HS-27A (cell line): ENCODE measurements at regions not wholly inside any gene's neighbourhood (a gene's known extent, or its start where the extent isn't known, plus 50 kb on each side); places are given as distances from the start of the nearest gene placed in this dataset.
"Not testable (repeated sequence)": the region's sequence is repeated elsewhere in the genome, so short reads cannot be mapped to it uniquely, and the experiment has no call there.

Source experiments
- DNase-seq: peaks from one replicate; pipeline ENCODE4 v3.0.0-alpha.2; 2012; ENCODE audit warnings: low read depth, missing footprints

GRCh38 chr2:15752552-15753232 lies 161.0 kb downstream of the DDX1 start:
- no peak for DNase-seq

- no peak for DNase-seq
These were observed 161.6 kb downstream of the DDX1 start for GRCh38 chr2:15753233-15753798.

GRCh38 chr2:15753811-15754702 lies 162.4 kb downstream of the DDX1 start:
- DNase-seq = no peak

DNA sequence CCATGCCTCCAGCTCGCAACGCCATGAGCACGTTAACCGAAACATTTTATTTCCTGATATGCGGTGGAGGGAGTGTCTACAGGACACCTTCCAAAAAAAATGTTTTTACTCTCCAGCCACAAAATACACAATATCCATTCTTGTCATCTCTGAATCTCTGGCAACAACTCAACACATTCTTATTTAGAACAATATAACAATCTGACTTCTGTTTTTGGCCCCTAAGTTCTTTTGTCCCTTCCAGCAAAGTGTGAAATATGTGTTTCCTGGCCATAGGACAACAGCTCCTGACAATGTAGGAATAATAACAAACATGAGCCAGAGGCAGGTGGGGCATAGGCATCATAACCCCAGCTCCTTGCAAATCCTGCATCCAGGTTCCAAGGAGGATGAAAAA lies 163.0 kb downstream of the DDX1 start:
- DNase-seq = no peak

GRCh38 chr2:15755528-15755927 lies 163.9 kb downstream of the DDX1 start:
- DNase-seq = no peak

GRCh38 chr2:15756011-15756550 lies 164.4 kb downstream of the DDX1 start:
- DNase-seq = no peak

DNA sequence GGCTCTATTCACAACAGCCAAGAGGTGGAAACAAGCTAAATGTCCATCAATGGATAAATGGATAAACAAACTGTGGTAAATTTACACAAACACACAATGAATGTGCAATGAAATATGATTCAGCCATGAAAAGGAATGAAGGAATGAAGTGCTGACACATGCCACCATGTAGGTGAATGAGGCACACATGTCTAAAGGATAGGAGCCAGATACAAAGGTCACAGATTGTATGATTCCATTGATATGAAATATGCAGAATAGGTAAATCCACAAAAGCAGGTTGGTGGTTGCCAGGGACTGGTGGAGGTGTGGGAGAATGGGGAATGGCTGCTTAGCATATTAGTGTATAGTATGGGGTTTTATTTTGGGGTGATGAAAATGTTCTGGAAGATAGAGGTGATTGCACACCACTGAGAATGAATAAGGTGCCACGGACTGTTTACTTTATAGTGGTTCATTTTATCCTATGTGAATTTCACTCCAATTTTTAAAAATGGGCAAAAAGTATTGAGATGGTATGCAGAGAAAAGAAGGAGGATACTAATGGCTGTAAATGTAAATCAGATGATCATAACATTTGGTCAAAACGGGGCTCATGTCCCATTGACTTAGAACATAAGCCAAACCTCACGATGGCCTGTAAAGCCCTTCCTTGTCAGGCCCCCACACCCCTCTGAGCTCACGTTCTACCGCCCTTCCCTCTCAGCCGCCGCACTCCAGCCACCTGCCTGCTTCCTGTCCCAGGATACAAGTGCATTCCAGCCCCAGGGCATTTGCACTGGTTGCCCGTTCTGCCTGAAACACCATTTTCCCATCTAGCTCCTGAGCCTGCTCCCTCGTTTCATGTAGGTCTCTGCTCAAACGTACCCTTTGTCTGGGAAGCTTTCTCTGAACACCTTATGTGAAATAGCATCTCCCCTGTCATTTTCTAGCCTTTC lies 165.5 kb downstream of the DDX1 start:
- DNase-seq = no peak

DNA sequence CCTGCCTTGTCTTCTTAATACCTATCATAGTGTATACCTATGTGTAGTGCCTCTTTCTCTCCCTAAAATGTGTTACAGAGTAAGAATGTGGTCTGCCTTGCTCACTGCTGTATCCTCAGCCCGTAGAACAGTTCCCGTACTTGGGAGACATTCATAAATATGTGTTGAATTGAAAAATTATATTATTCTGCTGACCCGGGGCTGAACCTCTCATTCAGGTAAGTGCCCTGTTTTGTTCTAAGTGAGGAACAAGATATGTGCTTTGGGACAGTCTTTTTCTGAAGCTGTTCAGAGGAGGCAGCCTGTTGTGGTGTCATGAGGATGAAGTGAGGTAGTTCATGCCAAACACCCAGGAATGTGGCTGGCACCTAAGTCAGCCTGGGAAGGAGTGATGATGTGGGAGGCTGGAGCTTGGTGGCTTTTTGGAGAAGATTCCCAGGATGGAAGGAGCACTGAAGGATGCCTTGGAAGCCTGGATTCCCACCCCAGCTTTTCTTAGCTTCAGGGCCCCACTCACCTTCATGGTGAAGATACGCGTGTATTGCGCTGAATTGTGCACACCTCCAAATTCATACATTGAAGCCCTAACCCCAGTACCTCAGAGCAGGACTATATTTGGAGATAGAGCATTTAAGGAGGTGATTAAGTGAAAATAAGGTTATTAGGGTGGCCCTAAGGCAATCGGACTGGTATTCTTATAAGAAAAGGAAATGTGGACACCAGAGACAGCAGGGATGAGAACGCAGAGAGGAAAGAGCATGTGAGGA lies 166.3 kb downstream of the DDX1 start:
- no peak for DNase-seq

DNA sequence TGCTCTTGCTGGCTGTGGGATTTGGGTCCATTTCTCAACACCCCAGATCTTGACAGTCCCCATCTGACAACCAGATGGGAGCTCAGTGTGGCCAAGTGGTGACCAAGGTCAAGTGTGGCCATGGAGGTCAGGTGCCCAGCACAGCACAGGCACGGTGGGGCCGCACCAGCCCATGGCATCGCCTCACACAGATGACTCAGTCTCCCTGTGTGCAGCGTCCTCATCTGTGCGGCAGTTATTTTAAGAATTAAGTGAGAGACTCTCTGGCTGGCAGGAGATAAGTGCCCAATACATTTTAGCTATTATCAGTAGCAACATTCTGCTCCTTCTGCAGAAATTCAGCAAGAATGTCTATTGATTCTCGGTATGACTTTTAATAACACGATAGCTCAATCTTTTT lies 167.2 kb downstream of the DDX1 start:
- DNase-seq = no peak

- no peak for DNase-seq
These were observed 167.7 kb downstream of the DDX1 start for GRCh38 chr2:15759385-15759784.

DNA sequence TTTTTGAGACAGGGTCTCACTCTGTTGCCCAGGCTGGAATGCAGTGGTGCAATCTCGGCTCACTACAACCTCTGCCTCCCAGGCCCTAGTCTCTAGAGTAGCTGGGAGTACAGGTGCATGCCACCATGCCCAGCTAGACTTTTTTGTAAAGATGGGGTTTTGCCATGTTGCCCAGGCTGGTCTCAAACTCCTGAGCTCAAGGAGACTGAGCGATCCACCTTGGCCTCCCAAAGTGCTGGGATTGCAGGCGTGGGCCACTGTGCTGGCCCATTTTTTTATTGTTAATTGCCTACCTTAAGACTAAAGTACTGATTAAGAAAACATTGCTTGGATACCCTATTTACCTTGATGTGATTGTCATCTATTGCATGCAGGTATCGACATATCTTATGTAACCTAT lies 168.1 kb downstream of the DDX1 start:
- DNase-seq = not testable (repeated sequence)

DNA sequence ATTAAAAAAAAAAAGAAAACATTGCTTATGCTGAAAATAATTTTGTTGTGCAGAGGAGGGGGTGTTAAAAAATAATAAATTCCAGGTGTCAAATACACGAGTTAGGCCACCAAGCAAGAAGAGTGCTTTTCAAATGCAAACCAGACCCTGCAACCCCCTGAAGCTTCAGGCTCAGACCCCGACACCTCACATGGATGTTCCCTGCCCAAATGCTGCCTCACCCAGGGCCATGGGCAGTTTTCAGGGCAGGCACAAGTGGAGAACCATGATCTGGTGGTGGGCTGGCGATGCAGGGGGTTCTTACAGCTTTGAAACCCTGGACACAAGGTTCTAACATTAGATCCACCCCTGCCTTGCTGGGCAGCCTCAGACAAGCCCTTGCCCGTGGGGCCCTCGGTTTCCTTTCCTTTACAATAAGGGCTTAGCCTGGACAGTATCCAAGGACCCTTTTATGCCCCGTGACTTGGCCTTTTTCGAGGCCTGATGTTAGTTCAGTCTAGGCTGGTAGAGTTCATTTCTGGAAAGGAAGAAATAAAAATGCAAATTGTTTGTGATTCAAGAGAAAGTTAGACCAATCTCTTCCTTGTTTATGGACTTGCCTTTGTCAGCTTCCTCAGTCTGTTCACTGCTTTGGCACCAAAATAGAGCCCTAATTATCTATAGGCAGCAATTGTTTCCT lies 168.7 kb downstream of the DDX1 start:
- no peak for DNase-seq

DNA sequence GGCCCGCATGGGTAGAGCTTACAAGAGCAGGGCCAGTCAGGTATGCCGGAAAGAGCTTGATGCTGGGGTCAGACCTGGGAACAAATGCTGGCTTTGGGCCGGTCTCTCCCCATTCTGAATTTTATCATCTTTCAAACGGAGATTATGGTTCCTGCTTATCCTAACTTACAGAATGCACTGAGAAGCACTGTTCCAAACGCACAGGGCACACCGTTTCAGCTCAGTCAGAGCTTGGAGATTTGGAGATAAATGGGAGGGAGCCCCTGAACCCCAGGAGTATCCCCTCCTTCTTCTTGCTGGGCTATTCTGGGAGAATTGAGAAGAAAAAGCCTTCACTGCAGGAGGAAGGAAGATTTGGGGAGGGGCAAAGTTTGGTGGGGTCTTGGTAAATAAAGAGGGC lies 169.4 kb downstream of the DDX1 start:
- no peak for DNase-seq

- DNase-seq = no peak
These were observed 170.2 kb downstream of the DDX1 start for GRCh38 chr2:15761910-15762309.

GRCh38 chr2:15762449-15762848 lies 170.8 kb downstream of the DDX1 start:
- DNase-seq = no peak

DNA sequence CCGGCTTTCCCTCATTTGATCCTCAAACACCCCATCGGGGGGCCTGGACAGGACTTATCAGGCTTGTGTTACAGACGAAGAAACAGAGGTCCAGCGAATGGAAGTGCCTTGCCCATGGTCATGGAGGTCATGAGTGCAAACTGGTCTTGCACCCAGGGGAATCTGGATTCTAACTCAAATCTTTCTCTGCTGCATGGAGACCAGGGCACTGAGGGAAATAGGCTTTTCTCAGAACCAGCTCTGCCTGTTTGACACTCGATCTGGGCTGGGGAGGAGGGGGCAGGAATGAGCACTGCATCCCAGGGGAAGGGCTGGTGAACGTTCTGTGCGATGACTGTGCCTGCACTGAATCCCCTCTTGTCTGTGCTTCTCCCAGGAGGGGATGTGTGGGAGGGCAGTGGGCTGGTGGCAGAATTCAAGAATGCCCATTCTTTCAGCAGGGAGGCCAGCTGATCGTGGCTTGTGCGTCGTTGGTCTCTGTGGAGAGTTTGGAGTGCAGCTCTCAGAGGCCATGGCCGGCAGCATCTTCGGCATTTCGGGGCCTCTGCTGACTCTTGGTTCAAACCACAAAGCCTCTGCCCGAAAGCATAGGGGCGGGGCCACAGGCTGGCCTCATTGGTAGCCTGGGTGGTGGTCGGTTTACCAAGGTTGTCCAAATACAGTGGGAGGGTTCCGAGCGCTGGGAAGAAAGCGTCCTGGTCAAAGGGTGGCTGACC lies 171.6 kb downstream of the DDX1 start:
- DNase-seq = no peak

- DNase-seq = no peak
These were observed 172.4 kb downstream of the DDX1 start for GRCh38 chr2:15763822-15764682.

DNA sequence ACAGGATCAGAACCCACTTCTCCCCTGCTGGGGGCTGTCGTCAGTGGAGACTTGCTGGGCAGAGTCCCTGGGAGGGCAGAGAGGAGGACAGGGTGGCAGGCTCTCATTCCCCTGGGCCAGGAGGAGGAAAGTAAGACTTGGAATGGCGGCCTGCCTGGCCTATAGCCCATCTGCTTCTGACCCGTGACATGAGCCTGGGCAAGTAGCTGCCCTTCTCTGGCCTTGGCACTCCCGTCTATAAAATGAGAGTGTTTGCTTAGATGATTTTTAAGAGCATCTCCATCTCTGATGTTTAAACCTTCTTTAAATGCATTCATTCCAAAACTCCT lies 173.0 kb downstream of the DDX1 start:
- DNase-seq = no peak

- no peak for DNase-seq
These were observed 173.5 kb downstream of the DDX1 start for GRCh38 chr2:15765211-15765610.
